AG09319 (cell line): ENCODE measurements at regions not wholly inside any gene's neighbourhood (a gene's known extent, or its start where the extent isn't known, plus 50 kb on each side); places are given as distances from the start of the nearest gene placed in this dataset.

Experiments used
- DNase-seq: peaks from one replicate; pipeline ENCODE4 v3.0.0-alpha.2; 2010; ENCODE audit warnings: low read depth; ENCODE audit errors: extremely low read depth
- CTCF ChIP-seq: IDR thresholded peaks from 2 replicates; pipeline ENCODE4 v1.5.1; 2011; ENCODE audit warnings: low read depth, mild to moderate bottlenecking, inconsistent platforms, low read length, moderate library complexity

- TF ChIP-seq CTCF, result no peak
- no peak for DNase-seq
Measured at GRCh38 chr16:17780181-17780580, 309.4 kb upstream of the XYLT1 start.

- TF ChIP-seq CTCF, result no peak
Measured at GRCh38 chr16:17777408-17777863, 306.7 kb upstream of the XYLT1 start.

GRCh38 chr16:17776888-17777287 lies 306.1 kb upstream of the XYLT1 start:
- DNase-seq, result no peak
- no peak for TF ChIP-seq CTCF

More at GRCh38 chr16:17777408-17777863, 306.7 kb upstream of the XYLT1 start:
- peak; percentile 52 for DNase-seq

GRCh38 chr16:17776465-17776864 lies 305.7 kb upstream of the XYLT1 start:
- no peak for TF ChIP-seq CTCF

GRCh38 chr16:17775061-17775460 lies 304.3 kb upstream of the XYLT1 start:
- no peak for TF ChIP-seq CTCF
- no peak for DNase-seq

More at GRCh38 chr16:17776465-17776864, 305.7 kb upstream of the XYLT1 start:
- no peak for DNase-seq

GRCh38 chr16:17773698-17774101 lies 302.9 kb upstream of the XYLT1 start:
- DNase-seq, result peak; percentile 1
- TF ChIP-seq CTCF, result no peak

GRCh38 chr16:17770104-17770503 lies 299.3 kb upstream of the XYLT1 start:
- TF ChIP-seq CTCF, result no peak
- no peak for DNase-seq
